ENCODE measurements at regions not wholly inside any gene's neighbourhood (a gene's known extent, or its start where the extent isn't known, plus 50 kb on each side); places are given as distances from the start of the nearest gene placed in this dataset.
"Not testable (repeated sequence)": the region's sequence is repeated elsewhere in the genome, so short reads cannot be mapped to it uniquely, and the experiment has no call there.

DNA sequence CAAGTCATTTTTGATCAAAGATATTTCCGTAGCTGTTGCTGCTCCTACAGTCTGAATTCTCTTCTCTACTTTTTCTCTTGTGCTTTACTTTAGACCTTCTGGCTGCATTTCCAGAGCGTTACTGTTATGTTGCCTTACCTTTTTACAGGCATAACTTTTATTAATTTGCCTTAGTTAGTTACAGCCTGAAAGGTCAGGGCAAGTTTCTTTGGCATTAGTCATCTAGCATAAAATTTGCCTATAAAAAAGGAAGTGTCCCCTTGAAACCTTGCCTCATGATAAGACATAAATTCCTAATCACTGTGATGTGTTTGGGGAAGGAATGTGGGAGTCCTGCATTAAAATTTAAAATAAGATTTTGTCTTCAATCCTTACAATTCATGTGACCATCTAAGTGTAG lies 618.5 kb downstream of the NR2F2 start:
- DNase-seq, result no peak

DNA sequence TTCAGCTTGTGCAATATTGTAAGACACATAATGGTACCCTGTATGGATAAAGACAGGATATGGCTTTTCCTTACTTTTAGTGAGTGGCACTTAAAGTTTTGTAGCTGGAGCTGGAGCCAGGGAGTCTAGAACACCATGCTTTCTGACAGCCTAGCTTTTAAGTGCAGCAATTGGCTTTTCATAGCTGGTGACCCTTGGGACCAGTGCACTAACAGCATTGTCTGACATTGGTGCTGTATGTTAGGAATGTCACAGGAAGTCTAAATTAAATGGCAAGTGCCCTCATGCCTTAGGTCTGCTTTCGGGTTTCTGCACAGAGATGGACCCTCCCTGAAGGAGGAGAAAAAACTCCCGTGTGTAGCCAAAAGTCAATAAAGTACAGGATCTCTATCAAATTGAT lies 628.2 kb downstream of the NR2F2 start:
- DNase-seq, result no peak

DNA sequence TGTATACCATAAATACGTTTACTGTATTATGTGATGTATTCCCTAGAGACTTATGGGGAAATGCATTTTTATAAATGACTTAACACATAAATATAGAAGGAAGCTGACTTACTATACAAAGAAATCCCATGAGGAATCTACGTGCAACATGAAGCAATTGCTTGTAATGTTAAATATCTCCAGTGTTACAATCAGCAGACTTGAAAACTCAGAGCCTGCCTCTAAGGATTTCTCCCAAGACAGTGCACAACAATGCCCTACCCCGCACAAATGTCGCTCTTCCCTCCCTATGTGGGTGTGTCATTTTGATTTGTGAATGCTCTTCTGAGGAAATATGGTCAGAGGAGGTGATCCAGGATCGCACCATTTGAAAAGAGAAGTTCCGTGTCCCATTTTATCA lies 629.0 kb downstream of the NR2F2 start:
- no peak for DNase-seq

DNA sequence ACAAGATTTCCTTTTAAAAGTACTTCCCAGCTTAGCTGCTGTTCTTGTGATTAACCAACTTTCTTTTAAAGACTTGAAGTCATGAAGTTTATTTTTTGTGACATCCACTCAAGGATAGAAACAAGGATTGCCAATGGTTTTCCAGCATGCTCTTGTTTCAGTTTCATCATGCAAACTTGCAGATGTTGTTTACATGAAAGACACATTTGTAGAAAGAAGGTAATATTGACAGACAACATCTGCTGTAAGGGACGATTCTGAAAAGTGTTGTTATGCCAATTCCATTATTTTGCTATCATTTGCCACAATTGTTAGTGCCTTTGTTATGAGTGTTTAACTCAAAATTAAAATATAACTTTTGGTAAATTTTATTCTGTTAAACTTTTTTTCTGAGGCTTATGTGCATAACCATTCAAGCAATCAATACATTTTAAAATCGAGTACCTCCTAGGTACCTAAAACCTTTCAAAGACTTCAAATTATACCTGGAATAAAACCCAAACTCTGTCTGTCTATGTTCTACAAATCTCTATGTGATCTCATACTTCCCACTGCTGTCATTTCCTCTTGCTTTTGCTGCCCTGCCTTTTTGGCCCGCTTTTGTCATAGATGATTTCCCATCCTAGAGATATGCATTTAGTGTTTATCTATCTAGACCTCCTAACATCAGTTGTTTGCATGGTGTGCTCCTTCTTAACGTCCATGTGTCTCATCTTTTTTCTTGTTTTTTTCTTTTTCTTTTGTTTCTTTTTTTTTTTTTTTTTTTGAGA lies 630.4 kb downstream of the NR2F2 start:
- DNase-seq, result no peak

DNA sequence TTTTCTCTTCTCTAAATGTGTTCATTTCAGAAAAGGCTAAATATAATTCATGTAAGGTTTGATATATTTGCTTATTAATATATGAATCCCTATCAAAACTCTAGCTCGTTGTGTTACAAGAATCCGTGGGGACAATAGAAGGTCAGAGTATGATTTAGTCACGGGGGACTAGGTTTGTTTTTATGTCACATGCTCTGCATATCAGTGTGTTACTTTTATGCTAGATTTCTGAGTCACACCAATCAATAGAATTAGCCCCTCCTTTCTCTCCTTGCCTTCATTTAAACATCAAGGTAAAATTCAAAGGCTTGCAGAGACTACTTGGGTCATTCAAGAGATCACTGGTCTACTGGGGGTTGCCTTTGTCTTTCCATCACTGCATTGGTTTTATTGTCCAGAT lies 636.1 kb downstream of the NR2F2 start:
- DNase-seq, result no peak

DNA sequence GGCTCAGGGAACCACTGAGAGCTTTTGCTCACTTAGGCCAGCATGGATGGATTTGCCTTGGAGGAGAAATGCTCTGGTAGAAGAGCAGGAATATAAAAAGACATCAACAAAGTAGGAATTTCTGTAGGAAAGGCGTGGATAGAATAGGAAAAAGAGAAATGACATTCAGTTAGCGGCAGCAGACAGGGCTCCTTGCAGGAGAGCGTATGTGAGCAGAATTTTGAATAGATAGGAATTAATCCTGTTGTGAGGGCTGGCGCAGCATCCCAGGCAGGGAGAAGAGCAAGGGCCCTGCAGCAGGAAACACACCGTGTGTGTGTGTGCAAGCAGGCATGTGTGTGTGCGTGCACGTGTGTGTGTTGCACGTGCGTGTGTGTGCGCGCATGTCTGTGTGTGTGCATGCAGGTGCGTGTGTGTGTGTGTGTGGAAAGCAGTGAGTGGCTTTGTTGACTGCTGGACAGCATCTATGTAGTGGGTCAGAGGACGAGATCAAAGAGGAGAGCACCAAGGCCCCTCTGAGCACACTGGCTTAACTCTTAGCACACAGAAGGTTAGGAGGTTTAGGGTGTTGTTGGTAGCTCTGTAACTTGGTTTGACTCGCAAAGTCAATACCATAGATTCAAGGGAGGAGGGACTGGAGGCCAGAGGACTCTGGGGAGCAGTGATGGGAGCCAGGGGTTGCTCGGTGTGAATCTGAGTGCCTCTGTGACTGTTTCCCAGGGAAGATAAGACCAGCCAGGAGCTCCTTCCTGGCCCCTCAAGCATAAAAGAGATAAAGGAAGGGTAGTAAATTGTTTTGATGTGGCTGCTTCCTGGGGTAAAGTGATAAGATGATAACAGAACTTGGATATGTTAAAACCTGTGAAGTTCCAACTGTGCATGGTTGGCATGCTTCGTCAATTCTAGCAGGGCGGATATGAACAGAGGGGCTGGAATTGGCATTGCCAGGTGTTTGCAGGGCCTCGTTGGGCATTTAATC lies 639.5 kb downstream of the NR2F2 start:
- DNase-seq, result no peak

DNA sequence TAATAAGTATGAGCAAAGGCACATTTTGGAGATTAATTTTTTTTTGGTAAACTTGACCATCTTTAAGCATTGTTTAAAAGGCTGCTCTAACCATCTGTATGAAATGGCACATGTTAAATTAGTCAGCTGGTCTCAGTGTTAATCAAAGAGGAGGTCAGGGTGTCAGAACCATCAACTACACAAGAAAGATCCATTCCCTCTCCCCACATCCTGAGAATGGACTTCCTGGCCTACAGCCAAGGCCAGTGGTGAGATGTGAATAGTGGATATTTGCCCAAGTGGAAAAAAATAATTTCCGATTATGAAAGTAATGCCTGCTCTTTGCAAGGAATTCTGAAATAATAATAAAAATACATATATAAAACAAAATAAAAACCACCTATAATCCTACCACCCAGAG lies 641.7 kb downstream of the NR2F2 start:
- no peak for DNase-seq

DNA sequence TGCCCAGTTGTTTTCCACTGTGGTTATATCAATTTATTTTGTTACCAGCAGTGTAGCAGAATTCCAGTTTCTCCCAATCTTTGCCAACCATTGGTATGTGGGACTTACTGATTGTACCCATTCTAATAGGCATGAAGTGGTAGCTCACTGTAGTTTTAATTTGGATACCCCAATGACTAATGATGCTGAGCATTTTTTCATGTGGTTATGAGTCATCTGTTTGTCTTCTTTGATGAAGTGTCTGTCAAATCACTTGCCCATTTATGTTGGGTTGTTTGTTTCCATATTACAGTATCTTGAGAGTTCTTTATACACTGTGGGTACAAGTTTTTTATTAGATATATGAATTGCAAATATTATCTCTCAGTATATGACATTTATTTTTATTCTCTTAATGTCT lies 644.3 kb downstream of the NR2F2 start:
- no peak for DNase-seq

DNA sequence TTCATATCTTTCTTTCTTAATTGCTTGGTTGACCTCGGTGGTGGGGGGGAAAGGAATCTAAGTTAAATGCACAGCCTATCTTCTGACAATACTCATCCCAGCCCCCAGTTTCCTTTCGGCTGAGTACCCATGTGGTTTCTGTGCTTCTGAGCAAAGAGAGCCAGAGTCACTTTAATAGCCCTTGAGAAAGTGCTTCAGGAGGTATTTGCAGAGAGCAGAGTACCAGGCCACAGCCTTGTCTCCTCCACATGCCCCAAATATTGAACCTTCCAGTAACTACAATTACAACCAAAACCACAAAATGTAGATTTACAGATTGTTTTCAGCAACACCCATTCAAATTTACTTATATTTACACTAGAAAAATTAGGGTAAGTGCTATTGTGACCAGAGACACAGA lies 647.4 kb downstream of the NR2F2 start:
- DNase-seq, result no peak

DNA sequence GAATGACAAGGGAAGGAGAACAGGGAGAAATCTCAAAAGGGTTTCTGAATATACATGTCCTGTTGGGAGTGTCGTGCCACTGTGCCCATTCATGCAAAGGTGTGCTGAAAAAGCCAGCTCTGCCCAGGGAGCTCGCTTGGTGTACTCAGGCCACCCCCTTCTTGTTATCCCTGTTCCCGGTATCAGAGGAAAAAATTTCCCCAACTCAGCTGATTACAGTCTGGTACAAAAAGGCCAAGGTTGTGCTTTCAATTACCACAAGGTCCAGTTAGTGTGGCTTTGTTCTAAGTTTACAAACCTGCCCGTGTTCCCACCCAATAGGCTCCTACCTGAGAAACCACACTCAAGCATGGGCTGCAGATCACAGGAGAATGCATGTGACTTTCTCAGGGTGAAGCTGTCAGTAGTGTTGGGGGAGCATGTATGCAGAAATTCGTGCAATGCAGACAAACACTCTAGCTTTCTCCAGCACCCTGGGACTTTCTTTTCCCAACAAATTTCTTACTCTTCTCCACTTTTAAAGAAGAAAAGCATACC lies 648.5 kb downstream of the NR2F2 start:
- DNase-seq, result no peak

DNA sequence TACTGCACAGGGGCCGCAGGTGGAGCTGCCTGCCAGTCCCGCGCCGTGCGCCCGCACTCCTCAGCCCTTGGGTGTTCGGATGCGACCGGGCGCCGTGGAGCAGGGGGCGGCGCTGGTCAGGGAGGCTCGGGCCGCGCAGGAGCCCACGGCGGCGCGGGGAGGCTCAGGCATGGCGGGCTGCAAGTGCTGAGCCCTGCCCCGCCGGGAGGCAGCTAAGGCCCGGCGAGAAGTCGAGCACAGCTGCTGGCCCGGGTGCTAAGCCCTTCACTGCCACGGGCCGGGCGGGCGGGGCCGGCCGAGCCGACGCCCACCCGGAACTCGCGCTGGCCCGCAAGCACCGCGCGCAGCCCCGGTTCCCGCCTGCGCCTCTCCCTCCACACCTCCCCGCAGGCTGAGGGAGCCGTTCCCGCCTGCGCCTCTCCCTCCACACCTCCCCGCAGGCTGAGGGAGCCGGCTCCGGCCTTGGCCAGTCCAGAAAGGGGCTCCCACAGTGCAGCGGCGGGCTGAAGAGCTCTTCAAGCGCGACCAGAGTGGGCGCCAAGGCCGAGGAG lies 653.7 kb downstream of the NR2F2 start:
- DNase-seq, result not testable (repeated sequence)

DNA sequence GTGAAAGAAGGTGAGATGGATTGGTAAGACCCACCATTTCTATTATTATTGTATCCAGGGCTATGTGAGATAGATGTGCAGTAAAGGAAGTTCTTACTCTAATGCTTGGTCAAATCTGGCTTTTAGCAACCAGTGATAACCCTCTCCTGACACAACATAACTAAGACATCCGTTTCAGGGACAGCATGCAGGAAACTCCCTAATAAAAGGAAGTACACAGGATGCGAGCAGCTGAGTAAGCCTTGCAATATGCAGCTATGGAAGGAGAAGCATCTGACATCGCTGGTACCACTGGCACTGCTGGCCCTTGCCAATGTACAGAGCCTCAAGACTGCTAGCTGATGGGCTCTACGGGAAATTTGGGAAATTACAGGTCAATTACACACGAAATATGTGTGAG lies 662.3 kb downstream of the NR2F2 start:
- DNase-seq, result no peak

DNA sequence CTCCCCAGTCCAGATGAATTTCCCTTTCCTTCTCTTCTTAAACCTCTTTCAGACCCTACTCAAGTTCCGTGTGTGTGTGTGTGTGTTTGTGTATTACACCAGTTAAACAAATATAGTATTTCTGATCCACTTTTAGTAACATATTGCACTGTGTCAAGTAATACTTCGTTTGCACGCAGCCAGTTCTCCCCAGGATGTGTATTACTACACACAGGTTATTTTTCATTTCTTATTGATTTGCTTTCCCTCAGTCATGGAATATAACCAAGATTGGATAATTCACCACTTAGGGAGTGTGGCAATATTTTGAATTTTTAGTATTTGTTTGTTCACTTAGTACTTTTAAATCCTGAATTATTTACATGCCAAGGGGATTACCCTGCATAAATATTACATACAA lies 667.0 kb downstream of the NR2F2 start:
- DNase-seq, result no peak

DNA sequence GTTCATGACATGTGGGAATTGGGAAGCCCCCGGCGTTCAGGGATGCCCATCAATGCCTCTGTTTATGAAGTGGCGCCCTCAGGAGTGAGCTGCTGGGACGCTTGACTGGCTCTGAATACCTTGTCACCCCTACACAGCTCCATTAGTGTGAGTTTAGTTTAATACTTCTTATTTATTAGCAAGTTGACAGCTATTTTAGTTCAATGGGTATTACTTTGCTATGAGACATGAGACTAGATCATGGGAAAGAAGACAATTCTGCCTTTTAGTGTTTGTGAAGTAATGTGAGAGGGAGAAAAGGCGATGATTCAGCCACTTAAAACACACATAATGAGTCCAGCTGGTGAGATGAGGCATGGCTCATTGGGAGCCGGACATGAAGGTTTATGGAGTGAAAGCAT lies 678.5 kb downstream of the NR2F2 start:
- no peak for DNase-seq

DNA sequence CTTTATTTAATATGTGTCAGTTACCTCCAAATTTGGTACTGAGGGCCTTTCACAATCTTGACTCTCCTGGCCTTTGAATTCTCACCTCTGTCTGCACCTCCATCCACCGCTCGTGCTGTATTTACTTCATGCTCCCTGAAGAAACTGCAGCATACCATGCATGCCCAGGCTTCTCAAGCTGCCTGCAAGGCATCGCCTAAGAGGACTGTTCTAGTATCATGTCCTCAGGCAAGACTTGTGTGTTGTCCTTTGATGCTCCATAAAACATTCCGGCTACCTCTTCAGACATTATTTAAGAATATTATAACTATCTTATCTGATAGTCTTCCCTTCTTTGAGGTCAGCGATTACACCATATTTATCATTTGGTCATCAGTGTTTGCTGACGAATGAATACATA lies 682.5 kb downstream of the NR2F2 start:
- DNase-seq, result no peak

DNA sequence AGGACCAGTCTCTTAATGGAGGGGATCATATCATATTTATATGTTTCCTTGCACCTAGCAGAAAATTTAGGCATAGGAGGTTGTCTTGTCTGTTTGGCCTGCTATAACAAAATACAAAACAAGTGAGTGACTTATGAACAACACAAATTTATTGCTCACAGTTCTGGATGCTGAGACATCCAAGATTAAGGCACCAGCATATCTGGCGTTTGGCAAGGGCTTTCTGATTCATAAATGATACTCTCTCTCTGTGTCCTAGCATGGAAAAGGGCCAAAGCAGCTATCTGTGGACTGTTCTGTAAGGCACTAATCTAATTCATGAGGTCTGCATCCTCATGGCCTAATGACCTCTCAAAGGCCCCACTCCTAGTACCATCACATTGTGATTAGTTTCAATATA lies 683.0 kb downstream of the NR2F2 start:
- DNase-seq, result no peak

DNA sequence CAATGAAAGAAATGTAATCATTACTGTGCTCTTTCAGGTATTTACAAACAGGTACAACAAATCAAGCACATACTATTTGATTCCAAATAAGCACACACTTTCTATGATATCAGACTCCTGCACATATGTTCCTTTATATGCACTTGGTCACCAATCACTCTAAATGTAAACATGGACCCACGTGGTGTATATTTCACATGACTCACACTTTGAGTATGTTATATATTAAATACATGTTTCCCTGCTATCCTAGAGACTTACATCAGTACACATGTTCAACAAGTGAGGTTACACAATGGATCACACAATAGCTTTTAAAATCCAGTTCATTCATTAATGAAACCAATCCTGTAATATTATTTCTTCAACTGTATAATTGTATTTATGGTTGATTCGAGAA lies 683.5 kb downstream of the NR2F2 start:
- no peak for DNase-seq

DNA sequence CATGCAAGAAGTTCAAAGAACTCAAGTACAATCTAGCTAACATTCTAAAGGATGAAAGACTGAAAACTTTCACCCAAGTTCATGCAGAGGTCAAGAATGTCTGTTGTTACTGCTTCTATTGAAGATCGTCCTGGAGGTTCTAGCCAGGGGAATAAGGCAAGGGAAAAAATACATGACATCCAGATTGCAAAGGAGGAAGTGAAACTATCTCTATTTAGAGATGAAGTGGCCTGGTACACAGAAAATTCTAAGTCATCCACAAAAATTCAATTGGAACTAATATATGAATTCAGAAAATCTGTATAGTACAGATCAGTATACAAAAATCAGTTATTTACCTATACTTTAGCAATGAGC lies 693.0 kb downstream of the NR2F2 start:
- no peak for DNase-seq

DNA sequence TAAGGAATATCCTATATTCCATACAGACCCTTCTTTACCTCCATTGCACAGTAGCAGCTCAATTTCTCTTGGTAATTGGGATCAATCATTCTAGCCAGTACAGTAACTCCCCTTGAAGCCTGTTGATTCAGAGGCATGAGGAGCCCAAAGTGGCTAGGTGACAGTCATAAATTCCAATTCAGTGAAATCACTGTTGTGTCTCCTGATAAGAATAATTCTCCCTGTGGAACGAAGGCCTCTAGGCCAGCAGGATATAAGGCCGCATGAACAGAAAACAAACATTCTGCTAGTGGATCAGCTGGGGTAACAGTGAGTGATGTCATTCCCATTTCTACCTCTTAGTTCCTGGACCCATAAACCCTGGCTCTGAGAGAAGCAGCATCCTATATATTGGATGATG lies 696.3 kb downstream of the NR2F2 start:
- no peak for DNase-seq

DNA sequence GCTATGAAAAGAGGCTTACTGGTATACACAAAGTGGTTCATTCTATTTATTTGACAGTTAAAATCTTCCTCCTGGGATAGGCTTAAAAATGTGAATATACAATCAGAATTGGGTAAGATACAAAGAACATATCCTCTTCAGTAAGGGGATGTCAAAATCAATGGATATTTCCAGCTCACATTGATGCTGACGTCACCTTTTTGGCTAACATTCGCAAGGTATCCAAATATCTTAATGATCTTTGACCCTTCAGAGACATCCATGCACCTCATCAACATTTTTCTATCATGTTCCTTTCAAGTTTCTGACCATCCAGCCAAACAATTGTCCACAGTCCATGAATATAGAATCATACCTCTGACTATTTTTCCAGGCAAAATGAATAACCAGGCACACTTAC lies 697.3 kb downstream of the NR2F2 start:
- no peak for DNase-seq

DNA sequence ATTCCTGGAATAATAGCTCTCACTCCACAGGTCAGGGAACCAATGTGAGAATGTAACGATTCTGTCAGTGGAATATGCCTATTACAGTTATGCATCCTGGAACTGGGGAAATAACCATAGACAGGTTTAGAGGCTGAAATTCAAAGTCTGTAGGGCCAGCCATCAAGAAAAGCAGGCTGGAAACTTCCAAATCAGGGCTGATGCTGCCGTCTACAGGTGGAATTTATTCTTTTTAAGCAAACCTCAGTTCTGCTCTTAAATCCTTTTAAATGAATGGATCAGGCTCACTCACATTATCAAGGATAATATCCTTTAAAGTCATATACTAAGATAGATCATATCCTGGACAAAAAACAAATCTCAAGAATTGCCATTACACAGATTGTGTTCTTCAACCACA lies 699.8 kb downstream of the NR2F2 start:
- DNase-seq, result no peak

DNA sequence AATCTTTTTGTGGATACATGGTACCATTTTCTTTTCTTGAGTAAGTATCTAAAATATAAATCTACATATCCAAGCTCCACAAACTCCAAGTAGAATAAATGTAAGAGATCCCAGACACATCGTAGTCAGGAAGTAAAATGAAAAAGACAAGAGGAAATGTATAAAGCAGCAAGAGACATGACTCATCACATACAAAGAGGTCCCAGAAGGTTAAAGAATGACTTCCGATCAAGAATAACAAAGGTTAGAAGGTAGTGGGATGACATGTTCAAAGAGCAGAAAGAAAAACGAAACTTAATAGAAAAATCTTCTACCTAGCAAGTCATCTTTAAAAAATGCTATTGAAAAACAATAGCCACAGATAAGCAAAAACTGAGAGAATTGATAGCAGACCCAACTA lies 705.8 kb downstream of the NR2F2 start:
- DNase-seq, result no peak

DNA sequence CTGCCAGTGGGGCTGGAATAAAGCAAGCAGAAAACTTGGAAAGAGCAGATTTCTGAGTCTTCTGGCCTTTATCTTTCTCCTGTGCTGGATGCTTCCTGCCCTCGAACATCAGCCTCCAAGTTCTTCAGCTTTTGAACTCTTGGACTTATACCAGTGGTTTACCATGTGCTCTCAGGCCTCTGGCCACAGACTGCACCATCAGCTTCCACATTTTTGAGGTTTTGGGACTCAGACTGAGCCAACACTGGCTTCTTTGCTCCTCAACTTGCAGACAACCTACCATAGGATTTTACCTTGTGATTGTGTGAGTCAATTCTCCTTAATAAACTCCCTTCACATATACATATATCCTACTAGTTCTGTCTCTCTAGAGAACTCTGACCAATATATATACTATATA lies 706.6 kb downstream of the NR2F2 start:
- no peak for DNase-seq

All from NCI-H524 treated with DMSO at 0.1 percent for 48 hours (cell line).